ENCODE measurements at regions not wholly inside any gene's neighbourhood (a gene's known extent, or its start where the extent isn't known, plus 50 kb on each side); places are given as distances from the start of the nearest gene placed in this dataset.

DNA sequence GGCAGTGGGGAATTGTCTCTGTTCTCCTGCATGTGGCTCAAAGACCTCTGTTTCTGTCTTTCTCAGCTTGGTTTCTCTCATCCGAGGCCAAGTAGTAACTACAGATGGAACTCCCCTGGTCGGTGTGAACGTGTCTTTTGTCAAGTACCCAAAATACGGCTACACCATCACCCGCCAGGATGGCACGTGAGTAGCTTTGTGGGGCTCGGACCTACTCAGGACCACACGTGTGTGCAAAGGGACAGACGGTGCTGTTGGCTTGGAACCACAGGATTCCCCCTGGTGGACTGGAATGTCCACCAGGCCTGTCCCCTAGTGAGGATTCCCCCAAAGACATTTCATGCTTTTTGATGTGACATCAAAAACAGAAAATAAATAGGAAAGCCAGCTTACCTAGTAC, 96.3 kb upstream of the WWC1 start:
- Histone ChIP-seq H3K79me2 (ENCODE audit: control insufficient read depth, insufficient read depth, low read length) (no peaks in the 10 kb centered on the region), H3K4me3 (ENCODE audit: control insufficient read depth in 2 of 3, extremely low read depth in 1 of 3, insufficient read depth in 2 of 3, low read depth in 1 of 3, low read length in 3 of 3) (no peak overlapping the region), H3K27me3 (ENCODE audit: control insufficient read depth, extremely low read depth, insufficient read depth, low read length) (no peaks in the 10 kb centered on the region), H3K27ac (ENCODE audit: control insufficient read depth, insufficient read depth, low read length) (no peak overlapping the region), H4K20me1 (ENCODE audit: control insufficient read depth, extremely low read depth, insufficient read depth, low read length) (no peaks in the 10 kb centered on the region), H3K9me3 (ENCODE audit: control insufficient read depth, low read depth, low read length) (no peaks in the 10 kb centered on the region), H2AFZ (ENCODE audit: control insufficient read depth, low read length) (no peak overlapping the region), H3K4me2 (ENCODE audit: control insufficient read depth, extremely low read depth, insufficient read depth, low read depth, low read length) (no peak overlapping the region), H3K36me3 (ENCODE audit: control insufficient read depth in 2 of 2, extremely low read depth in 1 of 2, insufficient read depth in 2 of 2, low read length in 2 of 2) (peaks cover 35 to 36% of the 10 kb centered on the region in 2 experiments), H3K4me1 (ENCODE audit: control insufficient read depth, extremely low read depth, insufficient read depth, low read length) (no peaks in the 10 kb centered on the region), H3K9me1 (ENCODE audit: control insufficient read depth, extremely low read depth, insufficient read depth, low read length) (no peaks in the 10 kb centered on the region), H3K9ac (ENCODE audit: control insufficient read depth, extremely low read depth, insufficient read depth, low read length) (no peak overlapping the region)
- no peak for DNase-seq (ENCODE audit: low read depth, low spot score)
- dilution Hi-C loops (cut with MboI; ENCODE audit: extremely low pct_ligation_motif_present, low sequenced_read_pairs), result no loop called here
- TF ChIP-seq, protein P1, sequence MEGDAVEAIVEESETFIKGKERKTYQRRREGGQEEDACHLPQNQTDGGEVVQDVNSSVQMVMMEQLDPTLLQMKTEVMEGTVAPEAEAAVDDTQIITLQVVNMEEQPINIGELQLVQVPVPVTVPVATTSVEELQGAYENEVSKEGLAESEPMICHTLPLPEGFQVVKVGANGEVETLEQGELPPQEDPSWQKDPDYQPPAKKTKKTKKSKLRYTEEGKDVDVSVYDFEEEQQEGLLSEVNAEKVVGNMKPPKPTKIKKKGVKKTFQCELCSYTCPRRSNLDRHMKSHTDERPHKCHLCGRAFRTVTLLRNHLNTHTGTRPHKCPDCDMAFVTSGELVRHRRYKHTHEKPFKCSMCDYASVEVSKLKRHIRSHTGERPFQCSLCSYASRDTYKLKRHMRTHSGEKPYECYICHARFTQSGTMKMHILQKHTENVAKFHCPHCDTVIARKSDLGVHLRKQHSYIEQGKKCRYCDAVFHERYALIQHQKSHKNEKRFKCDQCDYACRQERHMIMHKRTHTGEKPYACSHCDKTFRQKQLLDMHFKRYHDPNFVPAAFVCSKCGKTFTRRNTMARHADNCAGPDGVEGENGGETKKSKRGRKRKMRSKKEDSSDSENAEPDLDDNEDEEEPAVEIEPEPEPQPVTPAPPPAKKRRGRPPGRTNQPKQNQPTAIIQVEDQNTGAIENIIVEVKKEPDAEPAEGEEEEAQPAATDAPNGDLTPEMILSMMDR (optimal IDR thresholded peaks at IDR 0.05 in 1 of 3, IDR thresholded peaks at IDR 0.05 in 1 of 3, conservative IDR thresholded peaks at IDR 0.05 in 1 of 3; ENCODE audit: extremely low read depth in 1 of 3, insufficient read depth in 2 of 3, low read length in 3 of 3), result no peak
- TF ChIP-seq EZH2 (IDR thresholded peaks at IDR 0.05; ENCODE audit: low read length), result no peak
- no peak for FAIRE-seq

DNA sequence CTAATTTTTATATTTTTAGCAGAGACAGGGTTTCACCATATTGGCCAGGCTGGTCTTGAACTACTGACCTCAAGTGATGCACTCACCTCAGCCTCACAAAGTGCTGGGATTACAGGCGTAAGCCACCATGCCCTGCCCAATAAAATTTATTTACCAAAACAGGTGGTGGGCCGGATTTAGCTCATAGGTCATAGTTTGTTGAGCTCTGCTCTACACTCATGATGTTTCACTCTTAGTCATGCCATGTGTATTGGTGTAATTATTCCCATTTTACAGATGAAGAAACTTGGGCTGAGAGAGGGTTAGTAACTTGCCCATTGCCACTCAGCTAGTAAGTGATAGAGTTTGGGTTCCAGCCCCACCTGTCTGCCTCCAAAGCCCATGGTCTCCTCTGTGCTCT, 93.1 kb upstream of the WWC1 start:
- Histone ChIP-seq H4K20me1 (ENCODE audit: control insufficient read depth, extremely low read depth, insufficient read depth, low read length) (no peaks in the 10 kb centered on the region), H3K27me3 (ENCODE audit: control insufficient read depth, extremely low read depth, insufficient read depth, low read length) (no peaks in the 10 kb centered on the region), H3K36me3 (ENCODE audit: control insufficient read depth in 2 of 2, extremely low read depth in 1 of 2, insufficient read depth in 2 of 2, low read length in 2 of 2) (peaks cover 30 to 31% of the 10 kb centered on the region in 2 experiments)

More for the DNA sequence above, 93.1 kb upstream of the WWC1 start:
- Histone ChIP-seq H2AFZ (ENCODE audit: control insufficient read depth, low read length) (no peak overlapping the region), H3K4me2 (ENCODE audit: control insufficient read depth, extremely low read depth, insufficient read depth, low read depth, low read length) (no peak overlapping the region), H3K9me3 (ENCODE audit: control insufficient read depth, low read depth, low read length) (no peaks in the 10 kb centered on the region), H3K79me2 (ENCODE audit: control insufficient read depth, insufficient read depth, low read length) (no peaks in the 10 kb centered on the region), H3K9me1 (ENCODE audit: control insufficient read depth, extremely low read depth, insufficient read depth, low read length) (peaks cover 3% of the 10 kb centered on the region), H3K4me3 (ENCODE audit: control insufficient read depth in 2 of 3, extremely low read depth in 1 of 3, insufficient read depth in 2 of 3, low read depth in 1 of 3, low read length in 3 of 3) (no peak overlapping the region), H3K27ac (ENCODE audit: control insufficient read depth, insufficient read depth, low read length) (no peak overlapping the region), H3K4me1 (ENCODE audit: control insufficient read depth, extremely low read depth, insufficient read depth, low read length) (no peaks in the 10 kb centered on the region), H3K9ac (ENCODE audit: control insufficient read depth, extremely low read depth, insufficient read depth, low read length) (no peak overlapping the region)
- FAIRE-seq, result no peak
- dilution Hi-C loops (cut with MboI; ENCODE audit: extremely low pct_ligation_motif_present, low sequenced_read_pairs), result no loop called here
- no peak for DNase-seq (ENCODE audit: low read depth, low spot score)
- TF ChIP-seq, protein P1 (optimal IDR thresholded peaks at IDR 0.05 in 1 of 3, IDR thresholded peaks at IDR 0.05 in 1 of 3, conservative IDR thresholded peaks at IDR 0.05 in 1 of 3; ENCODE audit: extremely low read depth in 1 of 3, insufficient read depth in 2 of 3, low read length in 3 of 3), result no peak
- TF ChIP-seq EZH2 (IDR thresholded peaks at IDR 0.05; ENCODE audit: low read length), result no peak

Data from keratinocyte (primary cell).